ENCODE measurements at regions not wholly inside any gene's neighbourhood (a gene's known extent, or its start where the extent isn't known, plus 50 kb on each side); places are given as distances from the start of the nearest gene placed in this dataset.

DNA sequence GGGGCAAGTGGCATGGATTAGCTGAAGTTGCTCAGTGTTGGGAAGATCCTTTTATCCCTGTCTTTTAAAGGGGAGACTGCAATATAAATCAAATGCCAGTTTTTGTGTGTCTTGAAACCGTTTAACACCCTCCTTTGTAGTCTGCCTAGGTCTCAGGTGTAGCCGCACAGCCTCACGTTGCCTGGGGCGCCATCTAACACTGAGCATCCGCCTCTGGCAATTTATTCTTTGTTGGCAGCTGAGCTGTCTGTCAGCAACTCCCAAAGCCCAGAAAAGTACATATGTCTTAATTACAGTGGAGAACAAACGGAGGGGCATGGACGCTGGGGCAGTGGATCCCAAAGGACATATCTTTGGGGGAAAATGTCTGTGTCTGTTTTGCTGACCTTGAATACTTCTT, 254.7 kb downstream of the STK31 start:
- Histone ChIP-seq H3K4me3 (no peak overlapping the region), H3K36me3 (no peaks in the 10 kb centered on the region), H3K27me3 (no peaks in the 10 kb centered on the region), H3K9me3 (no peaks in the 10 kb centered on the region), H3K27ac (no peak overlapping the region), H3K4me1 (no peaks in the 10 kb centered on the region)
- intact Hi-C loops (cut with DNase I): no loop called here
- TF ChIP-seq, protein P1, sequence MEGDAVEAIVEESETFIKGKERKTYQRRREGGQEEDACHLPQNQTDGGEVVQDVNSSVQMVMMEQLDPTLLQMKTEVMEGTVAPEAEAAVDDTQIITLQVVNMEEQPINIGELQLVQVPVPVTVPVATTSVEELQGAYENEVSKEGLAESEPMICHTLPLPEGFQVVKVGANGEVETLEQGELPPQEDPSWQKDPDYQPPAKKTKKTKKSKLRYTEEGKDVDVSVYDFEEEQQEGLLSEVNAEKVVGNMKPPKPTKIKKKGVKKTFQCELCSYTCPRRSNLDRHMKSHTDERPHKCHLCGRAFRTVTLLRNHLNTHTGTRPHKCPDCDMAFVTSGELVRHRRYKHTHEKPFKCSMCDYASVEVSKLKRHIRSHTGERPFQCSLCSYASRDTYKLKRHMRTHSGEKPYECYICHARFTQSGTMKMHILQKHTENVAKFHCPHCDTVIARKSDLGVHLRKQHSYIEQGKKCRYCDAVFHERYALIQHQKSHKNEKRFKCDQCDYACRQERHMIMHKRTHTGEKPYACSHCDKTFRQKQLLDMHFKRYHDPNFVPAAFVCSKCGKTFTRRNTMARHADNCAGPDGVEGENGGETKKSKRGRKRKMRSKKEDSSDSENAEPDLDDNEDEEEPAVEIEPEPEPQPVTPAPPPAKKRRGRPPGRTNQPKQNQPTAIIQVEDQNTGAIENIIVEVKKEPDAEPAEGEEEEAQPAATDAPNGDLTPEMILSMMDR (IDR thresholded peaks at IDR 0.05): no peak
- no peak for TF ChIP-seq POLR2AphosphoS5 (IDR thresholded peaks at IDR 0.05)
- DNase-seq: no peak
- 89 to 91% methylated on average over 7 of the region's 7 CpGs for WGBS, 2 donors

GRCh38 chr7:23965296-23965695, 255.3 kb downstream of the STK31 start:
- intact Hi-C loops (cut with DNase I): no loop called here
- WGBS, 2 donors: 90 to 93% methylated on average over 5 of the region's 5 CpGs
- DNase-seq: no peak
- Histone ChIP-seq H3K4me1 (no peaks in the 10 kb centered on the region), H3K36me3 (no peaks in the 10 kb centered on the region), H3K9me3 (no peaks in the 10 kb centered on the region), H3K4me3 (no peak overlapping the region), H3K27me3 (no peaks in the 10 kb centered on the region), H3K27ac (no peak overlapping the region)
- TF ChIP-seq POLR2AphosphoS5 (IDR thresholded peaks at IDR 0.05): no peak
- TF ChIP-seq, protein P1 (IDR thresholded peaks at IDR 0.05): no peak
- TF ChIP-seq POLR2A (IDR thresholded peaks at IDR 0.05): no peak
- no peak for TF ChIP-seq EP300 (IDR thresholded peaks at IDR 0.05)

DNA sequence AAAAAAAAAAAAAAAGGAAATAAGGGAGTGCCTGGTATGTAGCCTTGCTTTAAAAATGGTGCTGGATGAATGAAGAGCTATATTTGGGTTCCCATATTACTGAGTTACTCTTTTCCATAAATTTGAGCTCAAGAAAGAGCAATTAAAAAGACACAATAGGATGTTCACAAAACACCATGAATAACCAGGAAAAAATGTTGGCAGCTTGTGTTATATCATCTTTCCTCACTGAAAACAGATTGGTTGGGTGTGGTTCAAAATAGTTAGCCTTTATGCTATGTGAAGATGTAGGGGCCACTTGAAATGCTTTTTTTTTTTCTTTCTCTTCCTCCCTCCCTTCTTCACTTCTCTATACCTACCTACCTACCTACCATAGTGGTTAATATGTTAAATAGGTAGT, 256.9 kb downstream of the STK31 start:
- H3K9me3 ChIP-seq: no peaks in the 10 kb centered on the region
- DNase-seq: no peak
- H3K27me3 ChIP-seq: no peaks in the 10 kb centered on the region
- intact Hi-C loops (cut with DNase I): no loop called here
- TF ChIP-seq EP300 (IDR thresholded peaks at IDR 0.05) (no peak), POLR2AphosphoS5 (IDR thresholded peaks at IDR 0.05) (no peak)
- no peak overlapping the region for H3K4me3 ChIP-seq
- H3K27ac ChIP-seq: no peak overlapping the region
- no peaks in the 10 kb centered on the region for H3K36me3 ChIP-seq
- H3K4me1 ChIP-seq: no peaks in the 10 kb centered on the region

DNA sequence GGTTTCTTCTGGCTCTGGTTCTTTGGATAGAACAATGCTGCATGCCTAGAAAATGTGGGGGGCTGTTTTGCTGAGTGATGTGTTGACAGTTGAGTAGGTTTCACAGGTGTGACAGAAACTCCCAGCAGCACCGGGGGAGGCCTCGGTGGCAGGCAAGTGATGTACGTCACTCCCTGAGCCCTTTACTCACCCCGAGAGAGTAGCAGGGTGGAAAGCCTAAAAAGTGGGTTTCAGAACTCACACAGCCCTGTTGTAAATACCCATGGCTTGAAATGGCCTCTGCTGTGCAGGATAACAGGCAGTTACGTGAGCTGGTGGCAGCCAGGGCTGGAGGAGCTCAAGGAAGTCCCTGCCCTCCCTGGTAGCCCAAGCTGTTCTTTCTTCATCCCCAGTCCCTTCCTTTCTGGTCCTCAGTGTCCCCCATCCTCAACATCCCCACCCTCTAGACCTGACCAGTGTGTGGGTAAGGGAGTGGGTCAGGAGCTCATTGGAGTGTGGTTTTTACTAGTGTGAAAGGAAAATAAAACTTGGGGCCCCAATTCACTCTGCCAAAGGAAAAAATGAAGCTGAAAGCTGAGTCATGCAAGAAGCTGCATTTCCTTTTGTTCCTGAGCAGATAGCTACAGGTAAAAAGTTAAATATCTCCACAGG, 258.1 kb downstream of the STK31 start:
- Histone ChIP-seq H3K4me3 (no peak overlapping the region), H3K4me1 (no peaks in the 10 kb centered on the region), H3K27ac (no peak overlapping the region), H3K27me3 (no peaks in the 10 kb centered on the region), H3K9me3 (no peaks in the 10 kb centered on the region), H3K36me3 (no peaks in the 10 kb centered on the region)
- intact Hi-C loops (cut with DNase I): no loop called here
- DNase-seq: no peak
- 87 to 92% methylated on average over 5 of the region's 5 CpGs for WGBS, 2 donors
- no peak for TF ChIP-seq POLR2AphosphoS5 (IDR thresholded peaks at IDR 0.05)

GRCh38 chr7:23968791-23969190, 258.8 kb downstream of the STK31 start:
- intact Hi-C loops (cut with DNase I): no loop called here
- no peaks in the 10 kb centered on the region for H3K9me3 ChIP-seq
- H3K4me3 ChIP-seq: no peak overlapping the region
- no peak for DNase-seq
- TF ChIP-seq, protein P1 (IDR thresholded peaks at IDR 0.05): no peak
- TF ChIP-seq POLR2AphosphoS5 (IDR thresholded peaks at IDR 0.05): no peak
- TF ChIP-seq POLR2A (IDR thresholded peaks at IDR 0.05): no peak
- no peak for TF ChIP-seq EP300 (IDR thresholded peaks at IDR 0.05)
- no peaks in the 10 kb centered on the region for H3K4me1 ChIP-seq
- WGBS, 2 donors: 42 to 68% methylated on average over 2 of the region's 2 CpGs
- no peak overlapping the region for H3K27ac ChIP-seq
- no peaks in the 10 kb centered on the region for H3K36me3 ChIP-seq
- H3K27me3 ChIP-seq: no peaks in the 10 kb centered on the region

DNA sequence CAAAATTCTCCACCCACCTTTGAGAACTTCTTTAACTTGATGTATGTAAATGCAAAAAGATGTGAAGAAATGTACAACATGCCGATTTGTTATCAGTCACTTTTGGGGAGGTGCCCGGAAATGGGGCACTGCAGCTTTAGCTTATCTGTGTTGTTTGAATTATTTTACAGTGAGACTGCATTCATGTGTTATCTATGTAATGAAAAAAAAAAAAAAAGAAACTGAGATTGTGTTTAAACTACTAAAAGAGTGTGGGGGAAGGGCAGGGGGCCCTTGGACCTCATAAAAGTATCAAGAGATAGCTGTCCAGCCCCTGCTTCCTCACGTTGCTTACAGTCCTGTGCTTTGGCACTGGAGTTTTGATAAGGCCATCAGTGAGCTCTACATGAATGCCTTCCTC, 259.4 kb downstream of the STK31 start:
- H3K36me3 ChIP-seq: no peaks in the 10 kb centered on the region
- H3K4me3 ChIP-seq: no peak overlapping the region
- DNase-seq: no peak
- TF ChIP-seq EP300 (IDR thresholded peaks at IDR 0.05): no peak
- TF ChIP-seq, protein P1 (IDR thresholded peaks at IDR 0.05): no peak
- H3K9me3 ChIP-seq: no peaks in the 10 kb centered on the region
- 19 to 64% methylated on average over 3 of the region's 3 CpGs for WGBS, 2 donors
- H3K27me3 ChIP-seq: no peaks in the 10 kb centered on the region
- H3K27ac ChIP-seq: no peak overlapping the region
- no peaks in the 10 kb centered on the region for H3K4me1 ChIP-seq
- intact Hi-C loops (cut with DNase I): no loop called here

Measured in sigmoid colon (tissue), 6 donors.